Thyroid gland (tissue), 4 donors: ENCODE measurements at regions not wholly inside any gene's neighbourhood (a gene's known extent, or its start where the extent isn't known, plus 50 kb on each side); places are given as distances from the start of the nearest gene placed in this dataset.

Experiments
- DNase-seq, 2 donors: peaks; one replicate each; pipeline ENCODE4 v3.0.0-alpha.2; 2019
- H3K27ac ChIP-seq, 3 donors: fragments of 200-600 bp; sonication (generic); 1 replicate in 2 of 3; 2 replicates in 1 of 3; pipeline ENCODE4 v1.5.1; 2016 to 2019; ENCODE audit warnings: mild to moderate bottlenecking in 1 of 3, moderate library complexity in 1 of 3
- H3K27me3 ChIP-seq: fragments of 200-600 bp; sonication (generic); one replicate; pipeline ENCODE4 v1.5.1; 2019
- H3K36me3 ChIP-seq, 2 donors: fragments of 200-600 bp; sonication (generic); one replicate each; pipeline ENCODE4 v1.5.1; 2016 to 2019
- H3K4me1 ChIP-seq, 2 donors: fragments of 200-600 bp; sonication (generic); one replicate each; pipeline ENCODE4 v1.5.1; 2017 to 2019
- H3K4me3 ChIP-seq, 3 donors: fragments of 200-600 bp; sonication (generic); replicated peaks in 1 of 3; 1 replicate in 2 of 3; 2 replicates in 1 of 3; pipeline ENCODE4 v1.5.1; 2016; ENCODE audit warnings: mild to moderate bottlenecking in 1 of 3
- H3K9me3 ChIP-seq: fragments of 200-600 bp; sonication (generic); one replicate; pipeline ENCODE4 v1.5.1; 2017
- POLR2A ChIP-seq, 2 donors: fragments of 450-650 bp; IDR thresholded peaks; one replicate each; pipeline ENCODE4 v1.6.1; 2017; ENCODE audit warnings: antibody characterized with exemption in 2 of 2, mild to moderate bottlenecking in 2 of 2, moderate library complexity in 1 of 2
- WGBS, 2 donors: methylation state at CpG; one replicate each; pipeline ENCODE4 v1.1.5; 2017; 5-methylcytosine and 5-hydroxymethylcytosine counted together
- intact Hi-C: fragments of 100-400 bp; cut with DNase I; formaldehyde crosslinking; loops from one replicate; pipeline ENCODE4 v1.15.1; 2023
- TF ChIP-seq, protein P1 (sequence below), 6 experiments: fragments of 200-600 bp in 3 of 6; fragments of 450-650 bp in 3 of 6; sonication (generic) in 3 of 6; IDR thresholded peaks; one replicate each; pipeline ENCODE4 v1.5.1; 2016 to 2019; ENCODE audit warnings: antibody characterized with exemption in 6 of 6, mild to moderate bottlenecking in 2 of 6, inconsistent platforms in 1 of 6, moderate library complexity in 1 of 6

DNA sequence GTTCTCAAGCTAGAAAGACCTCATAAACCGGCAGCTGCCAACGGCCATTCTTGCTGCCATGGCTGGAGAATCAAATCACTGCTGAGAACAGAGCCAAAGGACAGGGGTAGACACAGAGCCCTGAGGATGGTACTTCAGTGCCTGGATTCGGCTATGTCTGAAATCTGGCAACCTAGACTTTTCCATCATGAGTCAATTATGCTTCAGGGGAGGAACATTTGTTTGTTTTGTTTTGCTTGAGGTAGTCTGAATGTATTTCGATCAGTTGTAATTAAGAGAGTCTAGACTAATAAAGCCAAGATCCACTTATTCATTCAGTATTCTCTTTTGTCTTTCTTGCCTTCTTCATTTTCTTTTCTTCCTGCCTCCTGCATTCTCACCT is 122.8 kb upstream of the SH3BP4 start:
- H3K27me3 ChIP-seq: no peaks in the 10 kb centered on the region
- intact Hi-C loops: no loop called here
- WGBS, 2 donors: 88 to 89% methylated on average over 4 of the region's 4 CpGs

DNA sequence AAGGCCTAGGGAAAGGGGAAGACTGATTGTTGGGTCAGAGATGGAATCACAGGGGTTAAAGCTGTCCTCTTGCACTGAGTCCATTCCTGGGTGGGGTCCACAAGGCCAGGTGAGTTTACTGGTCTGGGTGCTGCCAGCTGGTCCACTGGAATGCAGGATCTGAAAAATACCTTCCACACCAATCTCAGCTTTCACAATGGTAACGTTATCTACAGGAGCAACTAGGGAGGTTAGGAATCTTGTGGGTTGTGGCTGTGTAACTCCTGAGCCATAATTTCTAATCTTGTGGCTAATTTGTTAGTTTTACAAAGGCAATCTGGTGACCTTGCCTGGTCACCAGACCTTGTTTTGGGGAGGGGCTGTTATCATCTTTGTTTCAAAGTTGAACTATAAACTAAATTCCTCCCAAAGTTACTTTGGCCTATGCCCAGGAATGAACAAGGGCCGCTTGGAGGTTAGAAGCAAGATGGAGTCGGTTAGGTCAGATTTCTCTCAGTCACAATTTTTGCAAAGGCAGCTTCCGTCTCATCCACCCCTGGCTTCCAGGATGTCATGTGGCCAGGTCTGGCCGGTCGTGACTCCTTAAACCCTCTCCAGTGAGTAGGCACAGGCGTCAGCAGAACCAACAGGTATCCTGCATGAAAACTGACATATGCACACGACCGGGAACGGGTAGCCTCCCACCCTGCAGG is 123.3 kb upstream of the SH3BP4 start:
- TF ChIP-seq, protein P1, sequence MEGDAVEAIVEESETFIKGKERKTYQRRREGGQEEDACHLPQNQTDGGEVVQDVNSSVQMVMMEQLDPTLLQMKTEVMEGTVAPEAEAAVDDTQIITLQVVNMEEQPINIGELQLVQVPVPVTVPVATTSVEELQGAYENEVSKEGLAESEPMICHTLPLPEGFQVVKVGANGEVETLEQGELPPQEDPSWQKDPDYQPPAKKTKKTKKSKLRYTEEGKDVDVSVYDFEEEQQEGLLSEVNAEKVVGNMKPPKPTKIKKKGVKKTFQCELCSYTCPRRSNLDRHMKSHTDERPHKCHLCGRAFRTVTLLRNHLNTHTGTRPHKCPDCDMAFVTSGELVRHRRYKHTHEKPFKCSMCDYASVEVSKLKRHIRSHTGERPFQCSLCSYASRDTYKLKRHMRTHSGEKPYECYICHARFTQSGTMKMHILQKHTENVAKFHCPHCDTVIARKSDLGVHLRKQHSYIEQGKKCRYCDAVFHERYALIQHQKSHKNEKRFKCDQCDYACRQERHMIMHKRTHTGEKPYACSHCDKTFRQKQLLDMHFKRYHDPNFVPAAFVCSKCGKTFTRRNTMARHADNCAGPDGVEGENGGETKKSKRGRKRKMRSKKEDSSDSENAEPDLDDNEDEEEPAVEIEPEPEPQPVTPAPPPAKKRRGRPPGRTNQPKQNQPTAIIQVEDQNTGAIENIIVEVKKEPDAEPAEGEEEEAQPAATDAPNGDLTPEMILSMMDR (IDR thresholded peaks at IDR 0.05): no peak
- TF ChIP-seq POLR2A (IDR thresholded peaks at IDR 0.05): no peak
- WGBS, 2 donors: 89 to 93% methylated on average over 10 of the region's 10 CpGs
- Histone ChIP-seq H3K27me3 (no peaks in the 10 kb centered on the region), H3K4me3 (no peak overlapping the region), H3K36me3 (no peaks in the 10 kb centered on the region), H3K4me1 (no peaks in the 10 kb centered on the region), H3K9me3 (no peaks in the 10 kb centered on the region), H3K27ac (no peak overlapping the region)
- intact Hi-C loops: no loop called here
- DNase-seq: no peak

More for the DNA sequence above, 122.8 kb upstream of the SH3BP4 start:
- TF ChIP-seq, protein P1 (IDR thresholded peaks at IDR 0.05): no peak
- TF ChIP-seq POLR2A (IDR thresholded peaks at IDR 0.05): no peak
- H3K4me3 ChIP-seq: no peak overlapping the region
- H3K4me1 ChIP-seq: no peaks in the 10 kb centered on the region
- no peak for DNase-seq
- H3K36me3 ChIP-seq: no peaks in the 10 kb centered on the region
- H3K27ac ChIP-seq: no peak overlapping the region
- H3K9me3 ChIP-seq: no peaks in the 10 kb centered on the region

DNA sequence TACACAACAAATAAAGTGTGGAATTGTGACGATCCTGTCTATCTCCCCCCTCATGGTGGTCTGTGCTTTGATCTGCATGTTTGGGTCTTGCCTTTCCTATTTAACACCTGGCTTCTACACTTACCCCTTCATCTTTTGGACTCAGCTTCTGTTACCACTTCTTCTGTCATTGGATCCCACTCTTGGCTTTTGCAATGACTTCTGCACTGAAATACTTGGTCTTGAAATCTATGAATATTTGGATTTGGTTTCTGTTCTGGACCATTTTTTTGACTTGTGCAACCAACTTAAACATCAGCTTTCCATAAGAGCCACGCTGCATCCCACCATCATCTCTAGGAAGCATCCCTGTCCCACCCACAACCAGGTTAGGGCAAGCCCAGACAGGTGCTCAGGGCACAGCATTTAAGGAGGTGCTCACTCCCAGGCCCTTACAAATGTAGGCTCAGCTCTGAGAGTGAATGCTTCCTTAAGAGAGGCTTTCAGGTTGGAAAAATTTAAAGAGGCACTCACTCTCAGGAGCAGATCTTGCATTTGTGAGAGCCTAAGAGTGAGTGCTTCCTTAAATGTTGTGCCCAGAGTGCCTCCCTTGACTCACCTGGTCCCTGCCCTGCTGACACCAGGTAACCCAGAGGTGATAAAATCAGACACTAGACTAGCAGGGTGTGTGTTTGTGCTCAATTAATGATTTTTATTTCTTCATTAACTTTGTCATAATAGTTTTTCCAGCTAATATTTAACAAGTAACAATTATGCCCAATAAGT is 124.5 kb upstream of the SH3BP4 start:
- Histone ChIP-seq H3K4me3 (no peak overlapping the region), H3K27ac (no peak overlapping the region), H3K36me3 (no peaks in the 10 kb centered on the region), H3K4me1 (no peaks in the 10 kb centered on the region), H3K9me3 (no peaks in the 10 kb centered on the region), H3K27me3 (no peaks in the 10 kb centered on the region)
- DNase-seq: peak in 1 of 2 donors; percentile 5
- intact Hi-C loops: no loop called here
- whole genome bisulfite sequencing, 2 donors: 78 to 89% methylated on average over 2 of the region's 2 CpGs
- TF ChIP-seq, protein P1 (IDR thresholded peaks at IDR 0.05): no peak
- TF ChIP-seq POLR2A (IDR thresholded peaks at IDR 0.05): no peak

DNA sequence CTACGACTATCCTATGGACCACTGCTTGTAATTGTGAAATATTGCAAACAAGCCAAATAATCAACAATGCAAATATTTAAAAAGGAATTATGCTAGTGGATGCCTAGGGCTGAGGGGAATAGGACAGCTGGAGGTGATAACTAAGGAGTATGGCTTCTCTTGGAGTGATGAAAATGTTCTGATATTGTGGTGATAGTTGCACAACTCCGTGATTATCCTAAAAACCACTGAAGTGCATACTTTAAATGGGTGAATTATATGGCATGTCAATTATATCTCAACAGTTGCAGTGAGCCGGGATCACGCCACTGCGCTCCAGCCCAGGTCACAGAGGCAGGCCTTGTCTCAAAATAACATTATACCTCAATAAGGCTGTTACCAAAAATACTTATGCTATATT is 125.1 kb upstream of the SH3BP4 start:
- TF ChIP-seq, protein P1 (IDR thresholded peaks at IDR 0.05): no peak
- no peak for TF ChIP-seq POLR2A (IDR thresholded peaks at IDR 0.05)
- Histone ChIP-seq H3K4me1 (no peaks in the 10 kb centered on the region), H3K9me3 (no peaks in the 10 kb centered on the region), H3K36me3 (no peaks in the 10 kb centered on the region), H3K4me3 (no peak overlapping the region), H3K27me3 (no peaks in the 10 kb centered on the region), H3K27ac (no peak overlapping the region)
- no peak for DNase-seq
- 91 to 93% methylated on average over 5 of the region's 5 CpGs for WGBS, 2 donors
- intact Hi-C loops: no loop called here

DNA sequence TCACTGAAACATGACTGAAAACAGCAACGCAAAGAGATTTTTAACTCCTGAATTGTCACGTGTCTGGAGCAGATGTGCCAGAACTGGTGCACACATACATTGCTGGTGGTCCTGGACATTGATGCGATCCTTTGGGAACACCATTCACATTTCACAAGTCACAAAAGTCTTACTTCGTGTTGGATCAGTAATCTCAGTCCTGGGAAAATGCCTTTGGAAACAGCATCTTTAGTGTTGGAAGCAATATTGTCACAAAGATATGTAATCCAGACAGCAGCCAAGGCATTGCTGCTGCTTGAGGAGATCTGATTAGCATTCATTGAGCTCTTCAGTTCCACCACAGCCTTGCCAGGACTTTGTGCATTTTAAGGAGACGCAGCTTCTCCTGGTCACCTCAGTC is 126.2 kb upstream of the SH3BP4 start:
- Histone ChIP-seq H3K36me3 (no peaks in the 10 kb centered on the region), H3K4me3 (no peak overlapping the region), H3K27me3 (no peaks in the 10 kb centered on the region), H3K4me1 (no peaks in the 10 kb centered on the region), H3K9me3 (no peaks in the 10 kb centered on the region), H3K27ac (no peak overlapping the region)
- intact Hi-C loops: no loop called here
- TF ChIP-seq POLR2A (IDR thresholded peaks at IDR 0.05): no peak
- TF ChIP-seq, protein P1 (IDR thresholded peaks at IDR 0.05): no peak
- DNase-seq: no peak
- WGBS, 2 donors: 70 to 85% methylated on average over 5 of the region's 5 CpGs
